ENCODE measurements at regions not wholly inside any gene's neighbourhood (a gene's known extent, or its start where the extent isn't known, plus 50 kb on each side); places are given as distances from the start of the nearest gene placed in this dataset.

DNA sequence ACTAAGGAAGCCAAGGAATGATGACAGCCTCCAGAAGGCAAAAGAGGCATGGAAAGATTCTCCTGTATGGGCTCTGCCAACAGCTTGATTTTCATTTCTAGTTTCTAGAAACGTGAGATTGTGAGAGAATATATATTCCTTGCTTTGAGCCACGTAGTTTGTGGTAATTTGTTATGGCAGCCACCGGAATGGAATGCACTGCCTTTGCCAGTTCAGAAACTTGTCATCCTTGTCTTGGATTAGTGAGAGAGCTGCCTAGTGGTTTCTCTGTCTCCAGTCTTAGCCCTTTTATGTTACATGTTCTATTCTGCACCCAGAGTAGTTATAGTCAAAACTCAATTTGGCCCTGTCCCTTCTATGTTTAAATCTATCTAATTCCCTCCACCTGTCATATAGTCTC lies 216.0 kb upstream of the PTGFR start:
- H3K4me3 Mint-ChIP-seq, result no peak overlapping the region
- H3K4me1 Mint-ChIP-seq, result no peaks in the 10 kb centered on the region
- H3K27me3 Mint-ChIP-seq, result peaks cover 6 to 13% of the 10 kb centered on the region in 2 donors
- ChIA-PET POLR2A (ENCODE audit: partially characterized antibody) (no interaction called here), CTCF (ENCODE audit: partially characterized antibody) (no interaction called here)
- H3K27ac ChIP-seq (ENCODE audit: low read depth, low read length), result no peak overlapping the region
- intact Hi-C loops (cut with micrococcal nuclease), result no loop called here
- H3K36me3 ChIP-seq (ENCODE audit: insufficient read depth, low read length), result no peaks in the 10 kb centered on the region
- no peak overlapping the region for H3K4me3 ChIP-seq (ENCODE audit: low read length in 2 of 2)
- no peaks in the 10 kb centered on the region for H3K36me3 Mint-ChIP-seq
- no peaks in the 10 kb centered on the region for H3K9me3 ChIP-seq (ENCODE audit: control insufficient read depth in 1 of 2, low read length in 2 of 2)
- no peak overlapping the region for H3K27ac Mint-ChIP-seq
- no peak for DNase-seq
- H3K4me1 ChIP-seq (ENCODE audit: insufficient read depth, low read length), result no peaks in the 10 kb centered on the region
- no peaks in the 10 kb centered on the region for H3K27me3 ChIP-seq (ENCODE audit: insufficient read depth, low read length)
- H3K9me3 Mint-ChIP-seq, result peaks cover 0 to 5% (median 0%) of the 10 kb centered on the region in 8 donors

DNA sequence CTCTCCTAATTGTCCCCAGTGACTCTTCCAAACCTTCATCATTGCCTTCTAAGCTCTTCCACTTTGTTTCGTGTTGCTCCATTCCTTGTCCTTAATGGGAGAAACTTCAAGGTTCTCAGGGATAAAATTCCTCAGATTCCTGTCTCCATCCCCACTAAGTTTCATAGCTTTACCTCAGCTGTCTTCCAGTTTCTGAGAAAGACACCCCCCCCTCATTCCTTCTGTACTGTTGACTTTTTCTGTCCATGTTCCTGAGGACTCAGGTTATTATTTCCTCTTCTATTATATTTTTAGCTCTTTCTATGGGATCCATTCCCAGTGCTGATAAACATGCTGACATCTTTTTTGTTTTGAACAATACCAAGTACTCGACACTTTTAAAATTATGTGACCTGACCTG lies 215.3 kb upstream of the PTGFR start:
- no peak overlapping the region for H3K4me3 Mint-ChIP-seq
- H3K4me1 ChIP-seq (ENCODE audit: insufficient read depth, low read length), result no peaks in the 10 kb centered on the region
- no peak overlapping the region for H3K4me3 ChIP-seq (ENCODE audit: low read length in 2 of 2)
- ChIA-PET CTCF (ENCODE audit: partially characterized antibody) (no interaction called here), POLR2A (ENCODE audit: partially characterized antibody) (no interaction called here)
- no peak overlapping the region for H3K27ac ChIP-seq (ENCODE audit: low read depth, low read length)
- no peak for DNase-seq
- H3K27me3 Mint-ChIP-seq, result peaks cover 6 to 14% of the 10 kb centered on the region in 2 donors
- H3K27ac Mint-ChIP-seq, result no peak overlapping the region
- no peaks in the 10 kb centered on the region for H3K36me3 Mint-ChIP-seq
- no peaks in the 10 kb centered on the region for H3K27me3 ChIP-seq (ENCODE audit: insufficient read depth, low read length)
- intact Hi-C loops (cut with micrococcal nuclease), result no loop called here
- peaks cover 0 to 5% (median 0%) of the 10 kb centered on the region in 8 donors for H3K9me3 Mint-ChIP-seq
- H3K4me1 Mint-ChIP-seq, result no peaks in the 10 kb centered on the region
- no peaks in the 10 kb centered on the region for H3K36me3 ChIP-seq (ENCODE audit: insufficient read depth, low read length)
- no peaks in the 10 kb centered on the region for H3K9me3 ChIP-seq (ENCODE audit: control insufficient read depth in 1 of 2, low read length in 2 of 2)

DNA sequence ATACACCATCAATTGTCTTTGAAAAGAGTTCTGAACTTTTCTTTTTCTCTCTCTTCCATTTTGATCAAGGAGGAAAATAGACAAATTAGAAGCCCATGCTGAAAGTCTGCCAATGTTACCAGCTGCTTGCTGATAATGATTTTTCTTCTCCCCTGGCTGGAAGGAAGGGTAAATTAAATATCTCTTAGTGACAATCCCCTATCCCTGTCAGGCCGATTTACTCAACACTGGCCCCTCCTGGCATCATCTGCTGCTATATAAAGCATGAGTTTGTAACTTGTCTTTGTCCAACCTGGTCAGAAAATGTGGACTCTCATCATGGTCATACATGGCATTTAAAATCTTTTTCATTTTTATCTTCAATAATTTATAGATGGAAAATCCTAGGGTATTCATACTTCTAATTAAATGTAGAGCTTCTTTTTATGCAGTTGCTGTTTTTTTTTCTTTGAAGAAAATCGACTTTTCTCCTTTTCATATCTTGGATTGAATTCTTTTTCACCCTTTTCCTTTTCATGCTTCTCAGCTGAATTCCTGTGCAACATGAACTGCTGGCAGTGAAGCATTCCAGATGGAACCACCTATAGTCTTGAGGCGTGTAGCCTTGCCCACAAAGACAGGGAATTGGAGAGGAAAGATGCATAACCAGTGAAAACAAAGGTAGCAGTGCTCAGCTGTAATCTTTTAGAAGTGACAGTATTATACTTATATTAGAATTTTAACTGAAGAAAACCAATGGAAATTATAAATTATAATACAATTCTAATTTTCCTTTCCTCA lies 214.7 kb upstream of the PTGFR start:
- Histone ChIP-seq H3K4me1 (ENCODE audit: insufficient read depth, low read length) (no peaks in the 10 kb centered on the region), H3K36me3 (ENCODE audit: insufficient read depth, low read length) (no peaks in the 10 kb centered on the region), H3K9me3 (ENCODE audit: control insufficient read depth in 1 of 2, low read length in 2 of 2) (no peaks in the 10 kb centered on the region), H3K27ac (ENCODE audit: low read depth, low read length) (no peak overlapping the region), H3K27me3 (ENCODE audit: insufficient read depth, low read length) (no peaks in the 10 kb centered on the region), H3K4me3 (ENCODE audit: low read length in 2 of 2) (no peak overlapping the region)
- Mint-ChIP-seq H3K4me1 (no peaks in the 10 kb centered on the region), H3K4me3 (no peak overlapping the region), H3K27me3 (peaks cover 6 to 14% of the 10 kb centered on the region in 2 donors), H3K27ac (no peak overlapping the region), H3K36me3 (no peaks in the 10 kb centered on the region), H3K9me3 (peaks cover 0 to 5% (median 0%) of the 10 kb centered on the region in 8 donors)
- CTCF ChIA-PET (ENCODE audit: partially characterized antibody), result no interaction called here
- no peak for DNase-seq
- POLR2A ChIA-PET (ENCODE audit: partially characterized antibody), result no interaction called here
- intact Hi-C loops (cut with micrococcal nuclease), result no loop called here

DNA sequence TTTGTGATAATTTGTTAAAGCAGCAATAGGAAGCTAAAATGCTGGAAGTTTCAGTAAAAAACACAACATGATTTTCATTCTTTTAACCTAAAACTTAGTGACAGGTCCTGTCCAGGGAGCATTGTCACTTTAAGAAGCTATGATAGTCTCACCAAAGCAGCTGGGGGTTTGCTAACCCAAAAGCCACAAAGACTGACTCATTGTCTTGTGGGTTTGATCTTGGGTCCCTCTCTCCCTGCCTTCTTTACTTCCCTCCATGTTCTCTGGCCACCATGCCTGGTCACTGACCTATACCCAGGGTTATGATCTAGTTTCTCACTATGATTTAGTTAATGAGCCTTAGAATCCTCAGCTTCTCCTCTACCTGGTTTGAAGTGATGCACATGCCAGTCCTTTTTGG lies 213.5 kb upstream of the PTGFR start:
- H3K36me3 Mint-ChIP-seq, result no peaks in the 10 kb centered on the region
- Histone ChIP-seq H3K9me3 (ENCODE audit: control insufficient read depth in 1 of 2, low read length in 2 of 2) (no peaks in the 10 kb centered on the region), H3K27ac (ENCODE audit: low read depth, low read length) (no peak overlapping the region), H3K4me3 (ENCODE audit: low read length in 2 of 2) (no peak overlapping the region), H3K36me3 (ENCODE audit: insufficient read depth, low read length) (no peaks in the 10 kb centered on the region), H3K27me3 (ENCODE audit: insufficient read depth, low read length) (no peaks in the 10 kb centered on the region), H3K4me1 (ENCODE audit: insufficient read depth, low read length) (no peaks in the 10 kb centered on the region)
- ChIA-PET POLR2A (ENCODE audit: partially characterized antibody) (no interaction called here), CTCF (ENCODE audit: partially characterized antibody) (no interaction called here)
- H3K27ac Mint-ChIP-seq, result no peak overlapping the region
- no peaks in the 10 kb centered on the region for H3K4me1 Mint-ChIP-seq
- intact Hi-C loops (cut with micrococcal nuclease), result no loop called here
- peaks cover 0 to 7% (median under 1%) of the 10 kb centered on the region in 8 donors for H3K9me3 Mint-ChIP-seq
- H3K4me3 Mint-ChIP-seq, result no peak overlapping the region
- peaks cover 6 to 14% of the 10 kb centered on the region in 2 donors for H3K27me3 Mint-ChIP-seq
- no peak for DNase-seq

DNA sequence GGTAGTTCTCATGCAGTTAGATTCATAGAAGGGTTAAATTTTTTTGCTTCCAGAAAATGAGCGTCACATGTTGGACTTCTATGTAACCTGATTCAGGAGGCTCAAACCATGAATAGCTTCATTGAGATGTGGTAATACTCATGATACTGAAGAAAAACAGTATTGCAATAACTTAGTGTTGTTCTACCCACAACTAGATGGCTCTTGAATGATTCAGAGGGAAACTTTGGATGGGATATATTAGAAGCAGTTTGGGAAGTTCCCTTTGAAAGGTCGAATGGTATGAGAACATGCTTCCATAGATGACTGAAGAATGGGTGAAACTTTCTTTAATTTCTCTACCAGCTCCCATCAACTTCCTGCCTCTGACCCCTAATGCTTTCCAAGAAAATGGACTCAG lies 211.7 kb upstream of the PTGFR start:
- Histone ChIP-seq H3K4me3 (ENCODE audit: low read length in 2 of 2) (no peak overlapping the region), H3K27ac (ENCODE audit: low read depth, low read length) (no peak overlapping the region), H3K9me3 (ENCODE audit: control insufficient read depth in 1 of 2, low read length in 2 of 2) (no peaks in the 10 kb centered on the region), H3K4me1 (ENCODE audit: insufficient read depth, low read length) (no peaks in the 10 kb centered on the region), H3K36me3 (ENCODE audit: insufficient read depth, low read length) (no peaks in the 10 kb centered on the region), H3K27me3 (ENCODE audit: insufficient read depth, low read length) (no peaks in the 10 kb centered on the region)
- H3K4me3 Mint-ChIP-seq, result no peak overlapping the region
- CTCF ChIA-PET (ENCODE audit: partially characterized antibody), result no interaction called here
- POLR2A ChIA-PET (ENCODE audit: partially characterized antibody), result no interaction called here
- DNase-seq, result no peak
- intact Hi-C loops (cut with micrococcal nuclease), result no loop called here
- no peaks in the 10 kb centered on the region for H3K4me1 Mint-ChIP-seq
- no peak overlapping the region for H3K27ac Mint-ChIP-seq
- H3K9me3 Mint-ChIP-seq, result peaks cover 0 to 7% (median under 1%) of the 10 kb centered on the region in 8 donors
- H3K36me3 Mint-ChIP-seq, result no peaks in the 10 kb centered on the region
- H3K27me3 Mint-ChIP-seq, result peaks cover 6 to 14% of the 10 kb centered on the region in 2 donors

DNA sequence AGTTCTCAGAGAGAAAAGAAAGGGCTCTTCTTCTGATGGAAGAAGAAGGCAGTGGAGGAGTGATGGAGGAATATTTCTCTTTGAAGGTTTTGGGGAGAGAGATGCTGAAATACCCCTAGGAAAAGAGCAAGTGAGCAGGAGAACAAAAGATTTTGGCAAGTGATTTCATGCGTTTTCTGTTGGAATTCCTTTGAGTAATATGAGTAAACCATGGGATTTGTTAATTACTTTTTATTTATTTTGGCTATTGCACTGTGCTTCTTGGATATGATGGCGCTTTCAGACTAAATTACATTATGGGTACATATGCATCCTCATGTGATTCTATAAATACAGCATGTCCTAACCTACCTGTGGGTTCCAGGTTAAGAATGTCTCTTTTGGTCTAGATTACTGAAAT lies 210.1 kb upstream of the PTGFR start:
- CTCF ChIA-PET (ENCODE audit: partially characterized antibody), result no interaction called here

DNA sequence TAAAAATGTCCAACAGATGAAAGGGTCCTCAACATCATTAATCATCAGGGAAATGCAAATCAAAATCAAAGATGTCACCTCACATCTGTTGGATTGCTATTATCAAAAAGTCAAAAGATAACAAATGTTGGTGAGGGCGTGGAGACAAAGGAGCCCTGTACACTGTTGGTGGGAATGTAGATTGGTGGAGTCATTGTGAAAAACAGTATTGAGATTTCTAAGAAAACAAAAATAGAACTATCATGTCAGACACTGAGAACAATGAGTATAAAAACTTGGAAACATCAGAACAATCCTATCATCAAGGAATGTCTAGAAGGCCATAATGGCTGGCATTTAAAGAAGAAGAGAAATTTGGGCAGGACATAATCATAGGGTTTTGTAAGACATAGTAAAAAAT lies 209.2 kb upstream of the PTGFR start:
- Mint-ChIP-seq H3K4me1 (no peaks in the 10 kb centered on the region), H3K9me3 (peaks cover 0 to 7% (median 3%) of the 10 kb centered on the region in 8 donors), H3K4me3 (no peak overlapping the region), H3K27me3 (peaks cover 8% of the 10 kb centered on the region in 2 donors), H3K27ac (peak overlapping the region in 1 of 7 donors; percentile 11), H3K36me3 (no peaks in the 10 kb centered on the region)
- Histone ChIP-seq H3K27ac (ENCODE audit: low read depth, low read length) (no peak overlapping the region), H3K4me3 (ENCODE audit: low read length in 2 of 2) (no peak overlapping the region), H3K27me3 (ENCODE audit: insufficient read depth, low read length) (no peaks in the 10 kb centered on the region), H3K36me3 (ENCODE audit: insufficient read depth, low read length) (no peaks in the 10 kb centered on the region), H3K4me1 (ENCODE audit: insufficient read depth, low read length) (no peaks in the 10 kb centered on the region), H3K9me3 (ENCODE audit: control insufficient read depth in 1 of 2, low read length in 2 of 2) (no peaks in the 10 kb centered on the region)
- no peak for DNase-seq
- intact Hi-C loops (cut with micrococcal nuclease), result no loop called here
- POLR2A ChIA-PET (ENCODE audit: partially characterized antibody), result no interaction called here
- CTCF ChIA-PET (ENCODE audit: partially characterized antibody), result no interaction called here

More for the DNA sequence above, 210.1 kb upstream of the PTGFR start:
- Mint-ChIP-seq H3K4me3 (no peak overlapping the region), H3K27me3 (peaks cover 8 to 10% of the 10 kb centered on the region in 2 donors), H3K27ac (no peak overlapping the region), H3K4me1 (no peaks in the 10 kb centered on the region), H3K9me3 (peaks cover 0 to 7% (median 3%) of the 10 kb centered on the region in 8 donors), H3K36me3 (no peaks in the 10 kb centered on the region)
- Histone ChIP-seq H3K4me3 (ENCODE audit: low read length in 2 of 2) (no peak overlapping the region), H3K36me3 (ENCODE audit: insufficient read depth, low read length) (no peaks in the 10 kb centered on the region), H3K27ac (ENCODE audit: low read depth, low read length) (no peak overlapping the region), H3K27me3 (ENCODE audit: insufficient read depth, low read length) (no peaks in the 10 kb centered on the region), H3K4me1 (ENCODE audit: insufficient read depth, low read length) (no peaks in the 10 kb centered on the region), H3K9me3 (ENCODE audit: control insufficient read depth in 1 of 2, low read length in 2 of 2) (no peaks in the 10 kb centered on the region)
- POLR2A ChIA-PET (ENCODE audit: partially characterized antibody), result no interaction called here
- intact Hi-C loops (cut with micrococcal nuclease), result no loop called here
- no peak for DNase-seq
